ENCODE measurements at regions not wholly inside any gene's neighbourhood (a gene's known extent, or its start where the extent isn't known, plus 50 kb on each side); places are given as distances from the start of the nearest gene placed in this dataset.

DNA sequence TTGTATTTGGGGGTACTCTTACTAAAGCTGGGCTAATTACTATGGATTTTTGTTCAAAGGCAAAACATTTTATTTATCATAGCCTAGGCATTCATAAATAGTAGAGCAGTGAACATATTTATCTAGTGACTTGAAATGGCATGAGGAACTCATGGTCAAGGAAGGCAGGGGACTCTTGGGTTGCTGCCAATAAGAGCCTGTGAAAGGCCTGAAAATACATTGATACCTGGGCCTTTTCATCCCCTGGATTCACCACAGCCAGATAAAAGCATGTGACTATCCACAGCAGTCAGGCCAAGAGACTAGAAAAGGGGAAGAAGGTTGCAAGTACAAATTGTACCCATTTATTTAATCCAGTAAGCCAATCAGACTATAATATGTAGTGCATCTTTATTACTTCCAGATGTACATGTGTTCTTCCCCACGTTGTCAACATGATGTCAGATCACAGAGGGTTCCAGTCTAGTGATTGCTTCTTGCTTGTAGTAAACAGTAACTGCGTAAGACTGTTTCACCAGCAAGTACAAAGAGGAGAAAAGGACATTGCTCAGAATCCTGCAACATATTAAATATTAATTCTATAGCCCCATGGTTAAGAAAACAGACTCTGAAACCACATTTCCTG is 409.7 kb downstream of the NOVA1 start:
- H3K79me2 ChIP-seq = no peaks in the 10 kb centered on the region
- H3K4me3 ChIP-seq (ENCODE audit: low read depth, low read length) = no peak overlapping the region
- H3K4me1 ChIP-seq = no peaks in the 10 kb centered on the region
- no peak overlapping the region for H3K27ac ChIP-seq
- TF ChIP-seq, protein P1, sequence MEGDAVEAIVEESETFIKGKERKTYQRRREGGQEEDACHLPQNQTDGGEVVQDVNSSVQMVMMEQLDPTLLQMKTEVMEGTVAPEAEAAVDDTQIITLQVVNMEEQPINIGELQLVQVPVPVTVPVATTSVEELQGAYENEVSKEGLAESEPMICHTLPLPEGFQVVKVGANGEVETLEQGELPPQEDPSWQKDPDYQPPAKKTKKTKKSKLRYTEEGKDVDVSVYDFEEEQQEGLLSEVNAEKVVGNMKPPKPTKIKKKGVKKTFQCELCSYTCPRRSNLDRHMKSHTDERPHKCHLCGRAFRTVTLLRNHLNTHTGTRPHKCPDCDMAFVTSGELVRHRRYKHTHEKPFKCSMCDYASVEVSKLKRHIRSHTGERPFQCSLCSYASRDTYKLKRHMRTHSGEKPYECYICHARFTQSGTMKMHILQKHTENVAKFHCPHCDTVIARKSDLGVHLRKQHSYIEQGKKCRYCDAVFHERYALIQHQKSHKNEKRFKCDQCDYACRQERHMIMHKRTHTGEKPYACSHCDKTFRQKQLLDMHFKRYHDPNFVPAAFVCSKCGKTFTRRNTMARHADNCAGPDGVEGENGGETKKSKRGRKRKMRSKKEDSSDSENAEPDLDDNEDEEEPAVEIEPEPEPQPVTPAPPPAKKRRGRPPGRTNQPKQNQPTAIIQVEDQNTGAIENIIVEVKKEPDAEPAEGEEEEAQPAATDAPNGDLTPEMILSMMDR (IDR thresholded peaks at IDR 0.05) = no peak
- H3K27me3 ChIP-seq (ENCODE audit: control insufficient read depth, insufficient read depth, low read length) = no peaks in the 10 kb centered on the region
- no peaks in the 10 kb centered on the region for H3K9me3 ChIP-seq (ENCODE audit: control insufficient read depth, low read length)
- no peak overlapping the region for H2AFZ ChIP-seq
- no peaks in the 10 kb centered on the region for H3K36me3 ChIP-seq (ENCODE audit: control insufficient read depth, insufficient read depth, low read length)
- H3K4me2 ChIP-seq (ENCODE audit: low read length) = no peak overlapping the region
- H3K9ac ChIP-seq = no peak overlapping the region

DNA sequence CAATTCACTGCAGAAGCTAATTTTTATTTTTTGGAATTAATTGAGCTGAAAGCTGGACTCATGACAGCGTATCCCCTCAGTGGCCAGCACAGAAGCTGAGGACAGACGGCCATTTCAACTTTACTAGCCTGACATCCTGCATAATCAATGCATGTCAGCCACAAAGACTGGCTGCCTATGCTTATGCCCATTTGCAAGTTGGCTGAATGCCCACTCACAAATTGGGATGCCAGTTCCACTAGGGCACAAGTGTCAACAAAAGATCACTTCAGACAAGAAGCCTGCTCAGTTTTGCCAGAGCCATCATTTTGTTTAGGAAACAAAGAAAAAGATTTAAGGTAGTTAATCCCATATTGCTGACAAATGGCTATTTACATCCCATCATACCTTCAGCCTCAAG is 417.6 kb downstream of the NOVA1 start:
- Histone ChIP-seq H3K27me3 (ENCODE audit: control insufficient read depth, insufficient read depth, low read length) (no peaks in the 10 kb centered on the region), H3K79me2 (no peaks in the 10 kb centered on the region), H3K27ac (no peak overlapping the region), H3K36me3 (ENCODE audit: control insufficient read depth, insufficient read depth, low read length) (no peaks in the 10 kb centered on the region), H3K4me2 (ENCODE audit: low read length) (no peak overlapping the region), H3K4me3 (ENCODE audit: low read depth, low read length) (no peak overlapping the region), H2AFZ (no peak overlapping the region), H3K4me1 (no peaks in the 10 kb centered on the region), H3K9me3 (ENCODE audit: control insufficient read depth, low read length) (no peaks in the 10 kb centered on the region), H3K9ac (no peak overlapping the region)
- TF ChIP-seq, protein P1 (IDR thresholded peaks at IDR 0.05) = no peak

DNA sequence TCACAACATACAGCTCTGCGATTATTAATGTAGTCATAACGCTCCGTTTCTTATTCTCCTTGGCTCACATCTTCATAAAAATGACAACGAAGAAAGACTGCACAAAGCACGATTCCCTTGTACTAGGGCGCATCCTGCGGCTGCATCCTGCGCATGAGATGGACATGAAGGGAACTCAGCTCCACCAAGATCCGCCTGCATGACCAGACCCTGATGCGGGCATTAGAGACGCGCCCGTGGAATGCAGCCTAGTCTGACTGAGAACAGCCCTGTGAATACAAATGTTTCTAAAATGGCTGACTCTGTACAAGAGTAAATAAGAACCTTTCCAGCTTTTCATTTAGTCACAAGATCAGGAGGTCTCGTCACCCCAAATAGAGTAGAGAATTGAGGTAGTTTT is 422.2 kb downstream of the NOVA1 start:
- Histone ChIP-seq H3K79me2 (no peaks in the 10 kb centered on the region), H3K27me3 (ENCODE audit: control insufficient read depth, insufficient read depth, low read length) (no peaks in the 10 kb centered on the region), H3K27ac (no peak overlapping the region), H3K9ac (no peak overlapping the region), H3K4me2 (ENCODE audit: low read length) (no peak overlapping the region), H2AFZ (no peak overlapping the region), H3K4me3 (ENCODE audit: low read depth, low read length) (no peak overlapping the region), H3K9me3 (ENCODE audit: control insufficient read depth, low read length) (no peaks in the 10 kb centered on the region), H3K36me3 (ENCODE audit: control insufficient read depth, insufficient read depth, low read length) (no peaks in the 10 kb centered on the region), H3K4me1 (no peaks in the 10 kb centered on the region)
- TF ChIP-seq, protein P1 (IDR thresholded peaks at IDR 0.05) = no peak

DNA sequence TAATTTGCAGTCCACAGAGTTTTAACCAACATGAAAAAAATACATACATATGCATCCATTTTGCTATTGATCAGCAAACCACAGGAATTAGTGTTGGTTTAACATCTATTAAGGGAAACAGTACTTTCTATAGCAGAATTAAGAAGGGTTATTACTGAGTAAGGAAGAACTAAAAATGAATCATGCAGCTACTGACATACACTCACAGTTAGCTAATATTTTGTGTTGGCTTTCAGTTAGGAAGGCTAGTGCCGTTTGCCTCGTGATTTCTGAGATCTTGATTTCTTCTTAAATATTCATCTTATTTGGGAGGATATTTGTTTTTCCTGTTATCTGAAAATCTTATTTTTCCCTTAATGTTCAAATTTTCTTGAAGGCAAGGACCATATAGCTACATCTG is 423.4 kb downstream of the NOVA1 start:
- Histone ChIP-seq H3K9me3 (ENCODE audit: control insufficient read depth, low read length) (no peaks in the 10 kb centered on the region), H2AFZ (no peak overlapping the region), H3K4me3 (ENCODE audit: low read depth, low read length) (no peak overlapping the region), H3K27me3 (ENCODE audit: control insufficient read depth, insufficient read depth, low read length) (no peaks in the 10 kb centered on the region), H3K9ac (no peak overlapping the region), H3K4me2 (ENCODE audit: low read length) (no peak overlapping the region), H3K27ac (no peak overlapping the region), H3K36me3 (ENCODE audit: control insufficient read depth, insufficient read depth, low read length) (no peaks in the 10 kb centered on the region), H3K79me2 (no peaks in the 10 kb centered on the region), H3K4me1 (no peaks in the 10 kb centered on the region)
- TF ChIP-seq, protein P1 (IDR thresholded peaks at IDR 0.05) = no peak

DNA sequence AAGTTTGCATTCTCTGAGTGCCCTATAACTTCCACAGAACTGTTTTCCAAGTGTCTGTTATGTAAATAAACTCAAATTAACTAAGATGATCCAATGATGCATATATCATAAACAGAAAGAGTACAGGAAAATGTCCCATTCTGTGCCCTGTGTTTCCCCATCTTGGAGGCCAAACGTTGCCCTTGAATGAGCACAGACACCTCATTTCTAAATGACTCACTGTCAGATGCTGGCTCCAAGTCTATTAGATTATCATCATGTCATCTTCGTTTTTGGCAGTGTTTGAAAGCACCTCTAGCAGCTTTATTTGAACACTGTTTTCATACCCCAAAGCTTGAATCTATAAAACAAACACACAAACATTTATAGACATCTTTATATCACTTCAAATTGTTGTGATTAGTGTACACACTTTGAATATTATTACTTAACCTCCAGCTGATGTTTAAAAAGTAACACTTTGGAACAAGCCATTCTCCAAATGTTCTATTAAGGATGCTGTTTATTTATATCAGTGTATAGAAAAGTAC is 424.2 kb downstream of the NOVA1 start:
- H3K4me2 ChIP-seq (ENCODE audit: low read length) = no peak overlapping the region
- H3K4me3 ChIP-seq (ENCODE audit: low read depth, low read length) = no peak overlapping the region
- H3K9ac ChIP-seq = no peak overlapping the region
- TF ChIP-seq, protein P1 (IDR thresholded peaks at IDR 0.05) = no peak
- H3K4me1 ChIP-seq = no peaks in the 10 kb centered on the region
- no peak overlapping the region for H2AFZ ChIP-seq
- H3K27ac ChIP-seq = no peak overlapping the region
- no peaks in the 10 kb centered on the region for H3K79me2 ChIP-seq
- H3K9me3 ChIP-seq (ENCODE audit: control insufficient read depth, low read length) = no peaks in the 10 kb centered on the region
- no peaks in the 10 kb centered on the region for H3K36me3 ChIP-seq (ENCODE audit: control insufficient read depth, insufficient read depth, low read length)
- no peaks in the 10 kb centered on the region for H3K27me3 ChIP-seq (ENCODE audit: control insufficient read depth, insufficient read depth, low read length)
